Activated naive CD8-positive, alpha-beta T cell treated with anti-CD3 and anti-CD28 coated beads for 36 hours (primary cell): ENCODE measurements at regions not wholly inside any gene's neighbourhood (a gene's known extent, or its start where the extent isn't known, plus 50 kb on each side); places are given as distances from the start of the nearest gene placed in this dataset.

ENCODE experiments used
- DNase-seq: peaks from one replicate; pipeline ENCODE4 v3.0.0; 2021
- H3K27ac Mint-ChIP-seq: one replicate; pipeline ENCODE4 v1.8.0; 2022; ENCODE audit warnings: mild to moderate bottlenecking, moderate library complexity, mixed read lengths
- H3K27me3 Mint-ChIP-seq: one replicate; pipeline ENCODE4 v1.8.0; 2022; ENCODE audit warnings: mild to moderate bottlenecking, mixed read lengths
- H3K36me3 Mint-ChIP-seq: one replicate; pipeline ENCODE4 v1.8.0; 2021; ENCODE audit warnings: mild to moderate bottlenecking, mixed read lengths
- H3K4me1 Mint-ChIP-seq: one replicate; pipeline ENCODE4 v1.8.0; 2021; ENCODE audit warnings: mixed read lengths
- H3K4me3 Mint-ChIP-seq: one replicate; pipeline ENCODE4 v1.8.0; 2022; ENCODE audit warnings: mild to moderate bottlenecking, moderate library complexity, mixed read lengths
- H3K9me3 Mint-ChIP-seq: one replicate; pipeline ENCODE4 v1.8.0; 2022; ENCODE audit warnings: mixed read lengths

GRCh38 chr2:57849843-57850242 lies 196.8 kb upstream of the VRK2 start:
- no peaks in the 10 kb centered on the region for H3K4me1 Mint-ChIP-seq
- H3K4me3 Mint-ChIP-seq: no peak overlapping the region
- H3K36me3 Mint-ChIP-seq: no peaks in the 10 kb centered on the region
- no peak for DNase-seq
- no peaks in the 10 kb centered on the region for H3K27me3 Mint-ChIP-seq
- peaks cover 4% of the 10 kb centered on the region for H3K9me3 Mint-ChIP-seq
- no peak overlapping the region for H3K27ac Mint-ChIP-seq

- H3K9me3 Mint-ChIP-seq: peaks cover 4% of the 10 kb centered on the region
- H3K4me3 Mint-ChIP-seq: no peak overlapping the region
Observed at GRCh38 chr2:57850415-57851130, 196.0 kb upstream of the VRK2 start.

GRCh38 chr2:57855212-57855611 lies 191.4 kb upstream of the VRK2 start:
- no peaks in the 10 kb centered on the region for H3K4me1 Mint-ChIP-seq
- no peak overlapping the region for H3K27ac Mint-ChIP-seq
- H3K4me3 Mint-ChIP-seq: no peak overlapping the region
- no peaks in the 10 kb centered on the region for H3K9me3 Mint-ChIP-seq
- H3K36me3 Mint-ChIP-seq: no peaks in the 10 kb centered on the region
- no peaks in the 10 kb centered on the region for H3K27me3 Mint-ChIP-seq
- no peak for DNase-seq

More at GRCh38 chr2:57850415-57851130, 196.0 kb upstream of the VRK2 start:
- no peak for DNase-seq
- no peaks in the 10 kb centered on the region for H3K27me3 Mint-ChIP-seq
- H3K4me1 Mint-ChIP-seq: no peaks in the 10 kb centered on the region
- H3K27ac Mint-ChIP-seq: no peak overlapping the region
- no peaks in the 10 kb centered on the region for H3K36me3 Mint-ChIP-seq

- Mint-ChIP-seq H3K4me1 (no peaks in the 10 kb centered on the region), H3K4me3 (no peak overlapping the region), H3K27ac (no peak overlapping the region), H3K27me3 (no peaks in the 10 kb centered on the region), H3K9me3 (no peaks in the 10 kb centered on the region), H3K36me3 (no peaks in the 10 kb centered on the region)
- DNase-seq: no peak
Observed at GRCh38 chr2:57859755-57860154, 186.9 kb upstream of the VRK2 start.

GRCh38 chr2:57862153-57862552 lies 184.5 kb upstream of the VRK2 start:
- no peak for DNase-seq
- Mint-ChIP-seq H3K27me3 (no peaks in the 10 kb centered on the region), H3K27ac (no peak overlapping the region), H3K9me3 (no peaks in the 10 kb centered on the region), H3K4me3 (no peak overlapping the region), H3K4me1 (no peaks in the 10 kb centered on the region), H3K36me3 (no peaks in the 10 kb centered on the region)

- H3K9me3 Mint-ChIP-seq: no peaks in the 10 kb centered on the region
- H3K4me1 Mint-ChIP-seq: no peaks in the 10 kb centered on the region
- H3K36me3 Mint-ChIP-seq: no peaks in the 10 kb centered on the region
Observed at GRCh38 chr2:57862727-57863126, 183.9 kb upstream of the VRK2 start.

GRCh38 chr2:57864926-57865325 lies 181.7 kb upstream of the VRK2 start:
- no peaks in the 10 kb centered on the region for H3K36me3 Mint-ChIP-seq
- H3K4me1 Mint-ChIP-seq: no peaks in the 10 kb centered on the region
- H3K9me3 Mint-ChIP-seq: no peaks in the 10 kb centered on the region
- H3K27ac Mint-ChIP-seq: no peak overlapping the region
- no peaks in the 10 kb centered on the region for H3K27me3 Mint-ChIP-seq
- DNase-seq: no peak
- H3K4me3 Mint-ChIP-seq: no peak overlapping the region

More at GRCh38 chr2:57862727-57863126, 183.9 kb upstream of the VRK2 start:
- Mint-ChIP-seq H3K4me3 (no peak overlapping the region), H3K27me3 (no peaks in the 10 kb centered on the region), H3K27ac (no peak overlapping the region)
- DNase-seq: no peak

- Mint-ChIP-seq H3K27ac (no peak overlapping the region), H3K36me3 (no peaks in the 10 kb centered on the region), H3K4me3 (no peak overlapping the region), H3K4me1 (no peaks in the 10 kb centered on the region), H3K9me3 (no peaks in the 10 kb centered on the region), H3K27me3 (no peaks in the 10 kb centered on the region)
- no peak for DNase-seq
Observed at GRCh38 chr2:57867730-57868129, 178.9 kb upstream of the VRK2 start.

GRCh38 chr2:57868619-57869139 lies 177.9 kb upstream of the VRK2 start:
- Mint-ChIP-seq H3K36me3 (no peaks in the 10 kb centered on the region), H3K9me3 (no peaks in the 10 kb centered on the region), H3K4me3 (no peak overlapping the region), H3K4me1 (no peaks in the 10 kb centered on the region), H3K27ac (no peak overlapping the region), H3K27me3 (no peaks in the 10 kb centered on the region)
- no peak for DNase-seq

GRCh38 chr2:57869758-57870344 lies 176.8 kb upstream of the VRK2 start:
- H3K9me3 Mint-ChIP-seq: no peaks in the 10 kb centered on the region
- no peaks in the 10 kb centered on the region for H3K36me3 Mint-ChIP-seq
- no peak for DNase-seq
- H3K27ac Mint-ChIP-seq: no peak overlapping the region
- H3K4me1 Mint-ChIP-seq: no peaks in the 10 kb centered on the region
- H3K4me3 Mint-ChIP-seq: no peak overlapping the region
- H3K27me3 Mint-ChIP-seq: no peaks in the 10 kb centered on the region

- H3K4me3 Mint-ChIP-seq: no peak overlapping the region
- no peaks in the 10 kb centered on the region for H3K36me3 Mint-ChIP-seq
- no peaks in the 10 kb centered on the region for H3K9me3 Mint-ChIP-seq
- no peaks in the 10 kb centered on the region for H3K27me3 Mint-ChIP-seq
- DNase-seq: no peak
- no peak overlapping the region for H3K27ac Mint-ChIP-seq
- peaks cover 2% of the 10 kb centered on the region for H3K4me1 Mint-ChIP-seq
Observed at GRCh38 chr2:57876313-57876712, 170.3 kb upstream of the VRK2 start.

- Mint-ChIP-seq H3K4me3 (no peak overlapping the region), H3K27ac (no peak overlapping the region), H3K27me3 (no peaks in the 10 kb centered on the region), H3K4me1 (peaks cover 2% of the 10 kb centered on the region), H3K36me3 (no peaks in the 10 kb centered on the region), H3K9me3 (no peaks in the 10 kb centered on the region)
- no peak for DNase-seq
Observed at GRCh38 chr2:57877811-57878170, 168.8 kb upstream of the VRK2 start.

GRCh38 chr2:57878171-57878865 lies 168.3 kb upstream of the VRK2 start:
- peaks cover 2% of the 10 kb centered on the region for H3K4me1 Mint-ChIP-seq
- H3K27ac Mint-ChIP-seq: no peak overlapping the region
- H3K4me3 Mint-ChIP-seq: no peak overlapping the region
- no peaks in the 10 kb centered on the region for H3K9me3 Mint-ChIP-seq
- no peaks in the 10 kb centered on the region for H3K36me3 Mint-ChIP-seq
- DNase-seq: no peak
- no peaks in the 10 kb centered on the region for H3K27me3 Mint-ChIP-seq

- Mint-ChIP-seq H3K36me3 (no peaks in the 10 kb centered on the region), H3K4me3 (no peak overlapping the region), H3K27me3 (no peaks in the 10 kb centered on the region), H3K4me1 (peaks cover 2% of the 10 kb centered on the region), H3K27ac (no peak overlapping the region), H3K9me3 (no peaks in the 10 kb centered on the region)
- DNase-seq: no peak
Observed at GRCh38 chr2:57878866-57879210, 167.8 kb upstream of the VRK2 start.

GRCh38 chr2:57880446-57880845 lies 166.2 kb upstream of the VRK2 start:
- no peaks in the 10 kb centered on the region for H3K9me3 Mint-ChIP-seq
- H3K36me3 Mint-ChIP-seq: no peaks in the 10 kb centered on the region
- peaks cover 2% of the 10 kb centered on the region for H3K4me1 Mint-ChIP-seq
- H3K27me3 Mint-ChIP-seq: no peaks in the 10 kb centered on the region
- no peak overlapping the region for H3K27ac Mint-ChIP-seq
- H3K4me3 Mint-ChIP-seq: no peak overlapping the region
- no peak for DNase-seq

GRCh38 chr2:57880967-57881366 lies 165.6 kb upstream of the VRK2 start:
- Mint-ChIP-seq H3K4me1 (peaks cover 2% of the 10 kb centered on the region), H3K36me3 (no peaks in the 10 kb centered on the region), H3K27ac (no peak overlapping the region), H3K4me3 (no peak overlapping the region), H3K9me3 (no peaks in the 10 kb centered on the region), H3K27me3 (no peaks in the 10 kb centered on the region)
- DNase-seq: no peak
